Neural cell (in vitro differentiated cells): ENCODE measurements at regions not wholly inside any gene's neighbourhood (a gene's known extent, or its start where the extent isn't known, plus 50 kb on each side); places are given as distances from the start of the nearest gene placed in this dataset.

Source experiments
- H2AFZ ChIP-seq: fragments of 200-600, 300-800 bp; sonication (generic), shearing (Covaris generic); 2 replicates; pipeline ENCODE4 v1.6.0; 2014; ENCODE audit warnings: low read depth, mild to moderate bottlenecking, antibody characterized with exemption, low read length, moderate library complexity
- H3F3A ChIP-seq: fragments of 200-600 bp; shearing (Covaris generic); 2 replicates; pipeline ENCODE4 v1.6.1; 2016; ENCODE audit warnings: mild to moderate bottlenecking, moderate library complexity, mixed read lengths, antibody characterized with exemption, low read length; ENCODE audit not compliant: insufficient read depth, poor library complexity, severe bottlenecking
- H3K27ac ChIP-seq: fragments of 200-600, 300-800 bp; sonication (generic), shearing (Covaris generic); 2 replicates; pipeline ENCODE4 v1.5.1; 2014; ENCODE audit warnings: mild to moderate bottlenecking, low read length, moderate library complexity
- H3K27me3 ChIP-seq: fragments of 300-800, 200-600 bp; sonication (generic), shearing (Covaris generic); 2 replicates; pipeline ENCODE4 v1.6.0; 2014; ENCODE audit warnings: mild to moderate bottlenecking, low read depth, low read length, moderate library complexity; ENCODE audit not compliant: insufficient read depth
- H3K36me3 ChIP-seq: fragments of 300-800, 200-600 bp; sonication (generic), shearing (Covaris generic); 2 replicates; pipeline ENCODE4 v1.5.1; 2014; ENCODE audit warnings: mild to moderate bottlenecking, antibody characterized with exemption, low read length, moderate library complexity; ENCODE audit not compliant: insufficient read depth
- H3K4me2 ChIP-seq: fragments of 300-800, 200-600 bp; sonication (generic), shearing (Covaris generic); 2 replicates; pipeline ENCODE4 v1.6.0; 2014; ENCODE audit warnings: mild to moderate bottlenecking, low read length
- H3K4me3 ChIP-seq: fragments of 300-800, 200-600 bp; sonication (generic), shearing (Covaris generic); 2 replicates; pipeline ENCODE4 v1.5.1; 2014; ENCODE audit warnings: mild to moderate bottlenecking, low read length, moderate library complexity
- H3K79me2 ChIP-seq: fragments of 200-600 bp; shearing (Covaris generic); replicated peaks from 2 replicates; pipeline ENCODE4 v1.6.0; 2014; ENCODE audit warnings: mild to moderate bottlenecking, low read length, moderate library complexity; ENCODE audit not compliant: insufficient read depth
- H3K9ac ChIP-seq: fragments of 300-800, 200-600 bp; sonication (generic), shearing (Covaris generic); 2 replicates; pipeline ENCODE4 v1.6.1; 2016; ENCODE audit warnings: mild to moderate bottlenecking, low read length, mixed read lengths
- H3K9me2 ChIP-seq: fragments of 200-600 bp; shearing (Covaris generic); 2 replicates; pipeline ENCODE4 v1.6.1; 2016; ENCODE audit warnings: mild to moderate bottlenecking, low read length, mixed read lengths; ENCODE audit not compliant: insufficient read depth
- H3K9me3 ChIP-seq: fragments of 200-600, 300-800 bp; sonication (generic), shearing (Covaris generic); 2 replicates; pipeline ENCODE4 v1.6.1; 2016; ENCODE audit warnings: mild to moderate bottlenecking, mixed run types, low read length, moderate library complexity, mixed read lengths
- H4K20me1 ChIP-seq: fragments of 200-600 bp; shearing (Covaris generic); 2 replicates; pipeline ENCODE4 v1.6.1; 2016; ENCODE audit warnings: mild to moderate bottlenecking, mixed run types; ENCODE audit not compliant: insufficient read depth
- CTCF ChIP-seq: fragments of 450-650 bp; IDR thresholded peaks from 2 replicates; pipeline ENCODE4 v1.5.1; 2014; ENCODE audit warnings: antibody characterized with exemption, mild to moderate bottlenecking, moderate library complexity; ENCODE audit not compliant: poor library complexity, severe bottlenecking
- EP300 ChIP-seq: fragments of 450-650 bp; conservative IDR thresholded peaks from 2 replicates; pipeline ENCODE4 v1.6.1; 2014; ENCODE audit warnings: antibody characterized with exemption, mild to moderate bottlenecking, moderate library complexity; ENCODE audit not compliant: poor library complexity, severe bottlenecking
- EZH2 ChIP-seq: fragments of 200-600, 300-800 bp; shearing (Covaris generic), sonication (generic); IDR thresholded peaks from 2 replicates; pipeline ENCODE4 v1.6.1; 2014; ENCODE audit warnings: antibody characterized with exemption, low read length, borderline replicate concordance, mild to moderate bottlenecking; ENCODE audit not compliant: insufficient read depth, poor library complexity, severe bottlenecking
- MXI1 ChIP-seq: fragments of 450-650 bp; conservative IDR thresholded peaks from 2 replicates; pipeline ENCODE4 v1.6.1; 2014; ENCODE audit warnings: antibody characterized with exemption, mild to moderate bottlenecking; ENCODE audit not compliant: poor library complexity, severe bottlenecking
- POLR2AphosphoS5 ChIP-seq: IDR thresholded peaks from 2 replicates; pipeline ENCODE4 v1.6.1; 2012
- RAD21 ChIP-seq: fragments of 450-650 bp; conservative IDR thresholded peaks from 2 replicates; pipeline ENCODE4 v1.6.1; 2014; ENCODE audit warnings: antibody characterized with exemption, mild to moderate bottlenecking, moderate library complexity
- REST ChIP-seq: IDR thresholded peaks from 2 replicates; pipeline ENCODE4 v1.6.1; 2012; ENCODE audit warnings: borderline replicate concordance
- SMC3 ChIP-seq: fragments of 450-650 bp; conservative IDR thresholded peaks from 2 replicates; pipeline ENCODE4 v1.6.1; 2014; ENCODE audit warnings: antibody characterized with exemption, mild to moderate bottlenecking, moderate library complexity; ENCODE audit not compliant: poor library complexity
- TAF1 ChIP-seq: IDR thresholded peaks from 2 replicates; pipeline ENCODE4 v1.6.1; 2012; ENCODE audit warnings: low read depth

GRCh38 chr18:27599202-27599829, 414.2 kb upstream of the CHST9 start:
- Histone ChIP-seq H3K9ac (no peak overlapping the region), H4K20me1 (no peaks in the 10 kb centered on the region), H3F3A (no peaks in the 10 kb centered on the region), H3K9me2 (no peaks in the 10 kb centered on the region), H3K4me3 (no peak overlapping the region), H3K27me3 (no peaks in the 10 kb centered on the region), H3K79me2 (no peaks in the 10 kb centered on the region), H3K9me3 (no peaks in the 10 kb centered on the region), H3K27ac (no peak overlapping the region), H3K4me2 (no peak overlapping the region), H2AFZ (peak overlapping the region; percentile 30), H3K36me3 (no peaks in the 10 kb centered on the region)
- TF ChIP-seq EP300 (no peak), RAD21 (peak; percentile 92), EZH2 (no peak), SMC3 (peak; percentile 95), CTCF (peak; percentile 95)

- H3K27me3 ChIP-seq = no peaks in the 10 kb centered on the region
- H4K20me1 ChIP-seq = no peaks in the 10 kb centered on the region
- H3K9ac ChIP-seq = no peak overlapping the region
- H3K9me2 ChIP-seq = no peaks in the 10 kb centered on the region
- no peaks in the 10 kb centered on the region for H3F3A ChIP-seq
- no peak overlapping the region for H3K27ac ChIP-seq
- no peaks in the 10 kb centered on the region for H3K36me3 ChIP-seq
- H3K9me3 ChIP-seq = no peaks in the 10 kb centered on the region
- no peak overlapping the region for H3K4me2 ChIP-seq
- no peak for TF ChIP-seq REST
- no peak for TF ChIP-seq EP300
- TF ChIP-seq EZH2 = no peak
- TF ChIP-seq TAF1 = no peak
- no peak for TF ChIP-seq POLR2AphosphoS5
- no peak for TF ChIP-seq SMC3
- no peak for TF ChIP-seq MXI1
- no peak for TF ChIP-seq CTCF
- TF ChIP-seq RAD21 = no peak
- H3K79me2 ChIP-seq = no peaks in the 10 kb centered on the region
- H2AFZ ChIP-seq = no peak overlapping the region
- no peak overlapping the region for H3K4me3 ChIP-seq
These were observed 410.2 kb upstream of the CHST9 start for GRCh38 chr18:27595113-27595838.
